K562 (cell line): ENCODE measurements at regions not wholly inside any gene's neighbourhood (a gene's known extent, or its start where the extent isn't known, plus 50 kb on each side); places are given as distances from the start of the nearest gene placed in this dataset.

Experiments used
- ATAC-seq: fragments of 200-7000 bp; cut with Tn5 transposase; 3 replicates; pipeline ENCODE4 v1.9.1; 2020; ENCODE audit warnings: moderate library complexity
- BruUV-seq: library from RNA; stranded (reverse); fragments of 400-500 nt; replicated peaks from 2 replicates; lab custom pipeline; 2021; lab: Mats Ljungman, UMichigan
- CTCF ChIA-PET: fragments of 300-600 bp; formaldehyde crosslinking; extraction: SDS; loops from one replicate; lab custom pipeline; 2021; ENCODE audit warnings: low intra/inter-chr PET ratio; lab: Yijun Ruan, JAX
- POLR2A ChIA-PET: fragments of 300-600, 350-650 bp; sonication (Branson Sonifier 250); formaldehyde crosslinking; extraction: SDS; loops from one replicate; lab custom pipeline; 2021; ENCODE audit warnings: antibody characterized with exemption, inconsistent platforms; lab: Yijun Ruan, JAX
- DNase-seq, 4 experiments: peaks; one replicate each; pipeline versions ENCODE4 v3.0.0 to v3.0.0-alpha.2; 2011 to 2018; ENCODE audit warnings: low spot score in 3 of 4, mixed read lengths in 3 of 4; ENCODE audit errors: extremely low read depth in 1 of 4
- FAIRE-seq: peaks from 2 replicates; lab custom pipeline; 2011; peaks lifted over from hg19 to GRCh38; lab: Jason Lieb, UNC
- H2AFZ ChIP-seq: 2 replicates; pipeline ENCODE4 v1.6.0; 2011; ENCODE audit warnings: low read depth, low read length, control low read depth, inconsistent platforms
- H3K27ac ChIP-seq: fragments of 200-600 bp; 3 replicates; pipeline ENCODE4 v1.8.0; 2011; ENCODE audit warnings: low read depth, mild to moderate bottlenecking, control low read depth, inconsistent platforms, low read length, moderate library complexity, mixed read lengths; ENCODE audit errors: extremely low read depth
- H3K27me3 ChIP-seq, 2 experiments: fragments of 300-600 bp in 1 of 2; 2 replicates in 1 of 2; 3 replicates in 1 of 2; pipeline versions ENCODE4 v1.6.0 to v1.8.0; 2011; ENCODE audit warnings: inconsistent platforms in 2 of 2, low read length in 2 of 2, mild to moderate bottlenecking in 1 of 2, mixed read lengths in 1 of 2, moderate library complexity in 1 of 2; ENCODE audit not compliant: control insufficient read depth in 2 of 2, insufficient read depth in 2 of 2
- H3K36me3 ChIP-seq: fragments of 300-600 bp; 3 replicates; pipeline ENCODE4 v1.8.0; 2011; ENCODE audit warnings: mild to moderate bottlenecking, low read length, inconsistent platforms; ENCODE audit not compliant: control insufficient read depth, insufficient read depth
- H3K4me1 ChIP-seq, 2 experiments: fragments of 200-600 bp in 1 of 2; replicated peaks in 1 of 2; 2 replicates in 1 of 2; 3 replicates in 1 of 2; pipeline versions ENCODE4 v1.5.1 to v1.8.0; 2011; ENCODE audit warnings: inconsistent platforms in 2 of 2, low read length in 2 of 2, mild to moderate bottlenecking in 1 of 2, mixed read lengths in 1 of 2, moderate library complexity in 1 of 2; ENCODE audit not compliant: control insufficient read depth in 2 of 2, insufficient read depth in 2 of 2
- H3K4me2 ChIP-seq: 2 replicates; pipeline ENCODE4 v1.6.1; 2011; ENCODE audit warnings: low read length, control low read depth, inconsistent platforms, mixed read lengths; ENCODE audit not compliant: insufficient read depth
- H3K4me3 ChIP-seq: fragments of 200-600 bp; sonication (generic), shearing (Covaris generic); 2 replicates; pipeline ENCODE4 v1.5.1; 2016; ENCODE audit warnings: control low read depth, inconsistent platforms
- H3K79me2 ChIP-seq: fragments of 200-600 bp; 3 replicates; pipeline ENCODE4 v1.8.0; 2011; ENCODE audit warnings: low read length, inconsistent platforms; ENCODE audit not compliant: control insufficient read depth, insufficient read depth
- H3K9ac ChIP-seq, 2 experiments: 2 replicates each; pipeline versions ENCODE4 v1.6.0 to v1.6.1; 2011; ENCODE audit warnings: low read depth in 2 of 2, low read length in 2 of 2, control low read depth in 1 of 2, inconsistent platforms in 1 of 2, mild to moderate bottlenecking in 1 of 2, mixed read lengths in 1 of 2; ENCODE audit not compliant: insufficient read depth in 1 of 2
- H3K9me1 ChIP-seq: one replicate; pipeline ENCODE4 v1.6.0; 2011; ENCODE audit warnings: inconsistent platforms, mild to moderate bottlenecking, low read length, moderate library complexity; ENCODE audit not compliant: control insufficient read depth, insufficient read depth
- H3K9me3 ChIP-seq: replicated peaks from 2 replicates; pipeline ENCODE4 v1.5.1; 2011; ENCODE audit warnings: low read depth, low read length, inconsistent platforms; ENCODE audit not compliant: control insufficient read depth, insufficient read depth
- H4K20me1 ChIP-seq: replicated peaks from 2 replicates; pipeline ENCODE4 v1.6.1; 2011; ENCODE audit warnings: low read length, inconsistent platforms, mixed read lengths; ENCODE audit not compliant: control insufficient read depth, insufficient read depth
- PCBP1 ChIP-seq: fragments of 200-400 bp; formaldehyde crosslinking; IDR thresholded peaks from 2 replicates; pipeline ENCODE4 v1.6.1; 2018; ENCODE audit warnings: mild to moderate bottlenecking, low read depth, low read length; ENCODE audit not compliant: poor library complexity, severe bottlenecking
- RFX1 ChIP-seq: fragments of 450-650 bp; IDR thresholded peaks from 2 replicates; pipeline ENCODE4 v1.6.1; 2016; ENCODE audit warnings: mild to moderate bottlenecking, moderate library complexity
- ZNF217 ChIP-seq: sonication (generic); formaldehyde crosslinking; IDR thresholded peaks from 2 replicates; pipeline ENCODE4 v1.8.0; 2022; ENCODE audit warnings: mild to moderate bottlenecking, missing genetic modification reagents
- WGBS: fragments of 100-300 bp; shearing (Covaris generic); methylation state at CpG from one replicate; pipeline ENCODE4 v1.1.6; 2016; ENCODE audit warnings: low coverage, mixed read lengths; ENCODE audit not compliant: insufficient coverage; ENCODE audit errors: missing lambda C conversion rate; 5-methylcytosine and 5-hydroxymethylcytosine counted together
- in situ Hi-C: fragments of 300-500 bp; cut with MboI; formaldehyde crosslinking; loops from 4 replicates; pipeline ENCODE4 v1.15.0; 2018; ENCODE audit warnings: inconsistent platforms, mixed read lengths
- intact Hi-C: fragments of 100-400 bp; cut with micrococcal nuclease; formaldehyde crosslinking; loops from 2 replicates; pipeline ENCODE4 v1.14.2; 2022
- TF ChIP-seq, protein P1 (sequence below): sonication (generic); formaldehyde crosslinking; IDR thresholded peaks from 2 replicates; pipeline ENCODE4 v1.8.0; 2022; ENCODE audit warnings: mild to moderate bottlenecking, missing genetic modification reagents

DNA sequence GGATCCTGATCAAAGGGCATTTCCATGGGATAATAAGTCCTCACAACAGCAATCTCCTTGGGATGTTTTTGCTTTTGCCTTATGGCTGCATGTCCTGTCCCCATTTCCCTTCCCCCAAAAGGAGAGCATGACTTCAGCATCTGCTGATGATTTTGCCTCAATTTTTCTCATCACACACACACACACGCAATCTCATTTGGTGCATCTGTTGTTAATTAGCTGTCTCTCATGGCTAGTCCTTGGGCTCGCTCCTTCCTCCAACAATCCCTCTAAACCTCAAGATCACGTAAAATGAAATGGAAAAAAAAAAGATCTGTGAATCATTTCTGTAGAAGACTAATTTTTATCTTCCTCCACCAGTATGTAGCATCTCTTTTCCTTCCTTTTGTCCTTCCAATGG, 153.6 kb downstream of the RBMX2 start:
- peaks cover 0 to 5% of the 10 kb centered on the region in 2 experiments; a peak in 4 of 5 replicates for H3K27me3 ChIP-seq
- intact Hi-C loops (no loop called here), in situ Hi-C loops (no loop called here)
- H3K9me1 ChIP-seq: no peaks in the 10 kb centered on the region
- CTCF ChIA-PET: no interaction called here
- no peaks in the 10 kb centered on the region for H3K36me3 ChIP-seq
- no peak for FAIRE-seq
- no peaks in the 10 kb centered on the region; a peak in 1 of 5 replicates for H3K4me1 ChIP-seq
- no peak overlapping the region for H3K4me3 ChIP-seq
- H2AFZ ChIP-seq: no peak overlapping the region
- TF ChIP-seq, protein P1, sequence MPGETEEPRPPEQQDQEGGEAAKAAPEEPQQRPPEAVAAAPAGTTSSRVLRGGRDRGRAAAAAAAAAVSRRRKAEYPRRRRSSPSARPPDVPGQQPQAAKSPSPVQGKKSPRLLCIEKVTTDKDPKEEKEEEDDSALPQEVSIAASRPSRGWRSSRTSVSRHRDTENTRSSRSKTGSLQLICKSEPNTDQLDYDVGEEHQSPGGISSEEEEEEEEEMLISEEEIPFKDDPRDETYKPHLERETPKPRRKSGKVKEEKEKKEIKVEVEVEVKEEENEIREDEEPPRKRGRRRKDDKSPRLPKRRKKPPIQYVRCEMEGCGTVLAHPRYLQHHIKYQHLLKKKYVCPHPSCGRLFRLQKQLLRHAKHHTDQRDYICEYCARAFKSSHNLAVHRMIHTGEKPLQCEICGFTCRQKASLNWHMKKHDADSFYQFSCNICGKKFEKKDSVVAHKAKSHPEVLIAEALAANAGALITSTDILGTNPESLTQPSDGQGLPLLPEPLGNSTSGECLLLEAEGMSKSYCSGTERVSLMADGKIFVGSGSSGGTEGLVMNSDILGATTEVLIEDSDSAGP (CRISPR knock-in tag): no peak
- no peak for TF ChIP-seq RFX1
- no peak for TF ChIP-seq ZNF217 (CRISPR knock-in tag)
- TF ChIP-seq PCBP1: no peak
- TF ChIP-seq, all 486 proteins: peak for 0
- H3K79me2 ChIP-seq: no peaks in the 10 kb centered on the region
- BruUV-seq: no TSS peak
- H4K20me1 ChIP-seq: no peaks in the 10 kb centered on the region
- no peak overlapping the region for H3K9ac ChIP-seq
- no peaks in the 10 kb centered on the region for H3K9me3 ChIP-seq
- DNase-seq (no peak), ATAC-seq (no peak)
- H3K27ac ChIP-seq: no peak overlapping the region
- no peak overlapping the region for H3K4me2 ChIP-seq
- POLR2A ChIA-PET: interaction anchor here (1.1 kb wide), 1 partner anchor 12 kb away, joined by 3 read pairs; no protein-coding TSS in a partner anchor
- WGBS: 3% methylated on average over 3 of the region's 3 CpGs
